GM12878 (cell line): ENCODE measurements at regions not wholly inside any gene's neighbourhood (a gene's known extent, or its start where the extent isn't known, plus 50 kb on each side); places are given as distances from the start of the nearest gene placed in this dataset.

ENCODE experiments used
- ATAC-seq: fragments of 200-7000 bp; cut with Tn5 transposase; 3 replicates; pipeline ENCODE4 v1.9.1; 2020; ENCODE audit warnings: mild to moderate bottlenecking, moderate library complexity
- BruUV-seq: library from RNA; stranded (reverse); fragments of 400-500 nt; replicated peaks from 2 replicates; lab custom pipeline; 2021; lab: Mats Ljungman, UMichigan
- CTCF ChIA-PET: fragments of 300-600 bp; sonication (Branson Sonifier 250); formaldehyde crosslinking; extraction: SDS; loops from one replicate; lab custom pipeline; 2021; ENCODE audit warnings: inconsistent platforms; lab: Yijun Ruan, JAX
- POLR2A ChIA-PET: fragments of 350-600 bp; formaldehyde crosslinking; extraction: SDS; loops from one replicate; lab custom pipeline; 2021; ENCODE audit warnings: inconsistent platforms; lab: Charles Lee
- RAD21 ChIA-PET: fragments of 300-600 bp; sonication (Branson Sonifier 250); formaldehyde crosslinking; loops from one replicate; lab custom pipeline; 2023; ENCODE audit warnings: antibody characterized with exemption; ENCODE audit not compliant: unreplicated experiment; lab: Charles Lee
- SMC1A ChIA-PET: fragments of 300-600 bp; sonication (Branson Sonifier 250); formaldehyde crosslinking; loops from one replicate; lab custom pipeline; 2023; ENCODE audit not compliant: unreplicated experiment, uncharacterized antibody; lab: Charles Lee
- DNase-seq: peaks from one replicate; pipeline ENCODE4 v3.0.0-alpha.2; 2011; ENCODE audit warnings: low read depth, low spot score
- FAIRE-seq: peaks from 3 replicates; lab custom pipeline; 2011; peaks lifted over from hg19 to GRCh38; lab: Jason Lieb, UNC
- H2AFZ ChIP-seq: 2 replicates; pipeline ENCODE4 v1.6.0; 2011; ENCODE audit warnings: low read depth, low read length, control low read depth; ENCODE audit not compliant: control insufficient read depth
- H3K27ac ChIP-seq: 2 replicates; pipeline ENCODE4 v1.5.1; 2011; ENCODE audit warnings: control low read depth; ENCODE audit not compliant: control insufficient read depth, insufficient read depth
- H3K27me3 ChIP-seq, 2 experiments: replicated peaks in 1 of 2; 2 replicates each; pipeline versions ENCODE4 v1.6.0 to v1.6.1; 2011; ENCODE audit warnings: low read length in 1 of 2; ENCODE audit not compliant: control insufficient read depth in 2 of 2, insufficient read depth in 2 of 2
- H3K36me3 ChIP-seq, 2 experiments: 2 replicates each; pipeline ENCODE4 v1.5.1; 2011; ENCODE audit warnings: low read length in 1 of 2; ENCODE audit not compliant: control insufficient read depth in 2 of 2, insufficient read depth in 2 of 2
- H3K4me1 ChIP-seq: 2 replicates; pipeline ENCODE4 v1.6.1; 2011; ENCODE audit warnings: mild to moderate bottlenecking, low read length, moderate library complexity, mixed read lengths; ENCODE audit not compliant: control insufficient read depth, insufficient read depth
- H3K4me2 ChIP-seq: 2 replicates; pipeline ENCODE4 v1.6.0; 2011; ENCODE audit warnings: control low read depth; ENCODE audit not compliant: control insufficient read depth, insufficient read depth
- H3K4me3 ChIP-seq: fragments of 200-600 bp; sonication (generic); 2 replicates; pipeline ENCODE4 v1.5.1; 2016
- H3K79me2 ChIP-seq: 2 replicates; pipeline ENCODE4 v1.6.0; 2011; ENCODE audit warnings: low read length; ENCODE audit not compliant: control insufficient read depth, insufficient read depth
- H3K9ac ChIP-seq: 2 replicates; pipeline ENCODE4 v1.8.0; 2011; ENCODE audit warnings: low read length, control low read depth, mixed read lengths; ENCODE audit not compliant: control insufficient read depth, insufficient read depth
- H3K9me3 ChIP-seq: replicated peaks from 3 replicates; pipeline ENCODE4 v1.5.1; 2011; ENCODE audit warnings: mild to moderate bottlenecking, low read length; ENCODE audit not compliant: control insufficient read depth, insufficient read depth
- H4K20me1 ChIP-seq: 2 replicates; pipeline ENCODE4 v1.6.0; 2011; ENCODE audit not compliant: control insufficient read depth, insufficient read depth
- ASH2L ChIP-seq: fragments of 300-600, 200-600 bp; sonication (generic); IDR thresholded peaks from 2 replicates; pipeline ENCODE4 v1.6.1; 2017; ENCODE audit warnings: low read depth, mild to moderate bottlenecking, borderline replicate concordance
- CREB1 ChIP-seq: IDR thresholded peaks from 2 replicates; pipeline ENCODE4 v1.6.1; 2012; ENCODE audit warnings: low read depth, mild to moderate bottlenecking, inconsistent platforms
- MEF2A ChIP-seq: IDR thresholded peaks from 2 replicates; pipeline ENCODE4 v1.6.1; 2011; ENCODE audit warnings: low read depth, mild to moderate bottlenecking, low read length, moderate library complexity; ENCODE audit not compliant: insufficient read depth
- MTA2 ChIP-seq: fragments of 450-650 bp; IDR thresholded peaks from 2 replicates; pipeline ENCODE4 v1.6.1; 2016; ENCODE audit warnings: low read depth, mild to moderate bottlenecking, moderate library complexity
- RBBP5 ChIP-seq: fragments of 200-600 bp; sonication (generic); conservative IDR thresholded peaks from 2 replicates; pipeline ENCODE4 v1.6.1; 2016
- RCOR1 ChIP-seq: conservative IDR thresholded peaks from 2 replicates; pipeline ENCODE4 v1.6.1; 2012; ENCODE audit warnings: low read depth, low read length, improper control_type of control experiment
- SRF ChIP-seq, 2 experiments: IDR thresholded peaks; 2 replicates each; pipeline ENCODE4 v1.6.1; 2011; ENCODE audit warnings: low read depth in 2 of 2, low read length in 2 of 2, mild to moderate bottlenecking in 1 of 2, moderate library complexity in 1 of 2
- TAF1 ChIP-seq: IDR thresholded peaks from 2 replicates; pipeline ENCODE4 v1.6.1; 2011; ENCODE audit warnings: mild to moderate bottlenecking, low read depth, low read length, borderline replicate concordance
- TCF3 ChIP-seq: IDR thresholded peaks from 2 replicates; pipeline ENCODE4 v1.6.1; 2012; ENCODE audit warnings: low read depth, mild to moderate bottlenecking, low read length, borderline replicate concordance; ENCODE audit not compliant: insufficient read depth
- ZZZ3 ChIP-seq: IDR thresholded peaks from 2 replicates; pipeline ENCODE4 v1.6.1; 2011; ENCODE audit warnings: low read depth; ENCODE audit not compliant: control insufficient read depth, insufficient read length
- WGBS: methylation state at CpG from one replicate; pipeline ENCODE4 v1.1.6; 2016; ENCODE audit warnings: low lambda C conversion rate; ENCODE audit not compliant: insufficient replicate concordance, insufficient coverage; ENCODE audit errors: missing lambda C conversion rate; 5-methylcytosine and 5-hydroxymethylcytosine counted together
- in situ Hi-C: fragments of 300-500 bp; cut with MboI; formaldehyde crosslinking; loops from 9 replicates; pipeline ENCODE4 v1.14.3; 2018; ENCODE audit warnings: mixed read lengths
- intact Hi-C: fragments of 100-400 bp; cut with micrococcal nuclease; formaldehyde crosslinking; loops from one replicate; pipeline ENCODE4 v1.14.2; 2022; ENCODE audit not compliant: unreplicated experiment
- TF ChIP-seq, protein P1 (sequence below): fragments of 450-650 bp; IDR thresholded peaks from 2 replicates; pipeline ENCODE4 v1.6.1; 2017; ENCODE audit warnings: mild to moderate bottlenecking, low read depth, inconsistent platforms; ENCODE audit not compliant: poor library complexity, severe bottlenecking
- TF ChIP-seq, protein P2 (sequence below): fragments of 450-650 bp; IDR thresholded peaks from 2 replicates; pipeline ENCODE4 v1.6.1; 2017; ENCODE audit warnings: mild to moderate bottlenecking
- TF ChIP-seq, protein P3 (sequence below): fragments of 450-650 bp; IDR thresholded peaks from 2 replicates; pipeline ENCODE4 v1.6.1; 2018; ENCODE audit warnings: mild to moderate bottlenecking, low read depth, moderate library complexity; ENCODE audit not compliant: partially characterized antibody
- TF ChIP-seq, protein P4 (sequence below): IDR thresholded peaks from 2 replicates; pipeline ENCODE4 v1.6.1; 2011; ENCODE audit warnings: borderline replicate concordance, low read depth, mild to moderate bottlenecking, moderate library complexity, low read length; ENCODE audit not compliant: insufficient read depth, poor library complexity, severe bottlenecking

DNA sequence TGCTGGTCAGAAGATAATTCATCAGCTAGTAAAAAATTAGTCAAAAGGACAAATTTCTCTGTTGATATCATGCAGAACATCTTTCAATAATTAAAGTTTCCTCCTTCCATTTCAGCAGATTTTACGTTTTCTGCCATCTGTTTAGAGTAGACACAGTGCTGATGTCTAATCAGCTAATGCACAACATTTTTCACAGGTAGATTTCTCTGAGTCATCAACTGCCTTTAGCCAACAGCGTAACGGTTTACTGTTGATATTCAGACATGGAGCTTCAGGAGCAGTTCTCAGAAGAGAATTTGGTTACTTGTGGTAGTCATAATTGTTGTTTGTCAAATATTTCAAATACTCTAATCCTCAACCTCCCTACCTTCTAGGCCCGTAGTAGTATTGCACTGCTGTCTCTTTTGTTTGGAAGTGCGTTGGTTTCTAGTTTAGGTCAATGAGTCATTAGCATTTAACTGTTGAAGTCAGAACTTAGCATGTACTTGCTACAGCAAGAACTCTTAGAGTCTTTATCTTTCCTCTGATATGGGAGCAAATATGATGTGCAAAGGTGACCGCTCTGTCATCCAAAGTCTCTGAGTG lies 86.8 kb upstream of the TFPI start:
- WGBS = 19% methylated on average over 6 of the region's 6 CpGs
- TF ChIP-seq CREB1 (no peak), RCOR1 (no peak), TAF1 (no peak), SRF (IDR thresholded peaks at IDR 0.05; ENCODE audit: low read depth in 2 of 2, low read length in 2 of 2) (no peak), RBBP5 (no peak), MTA2 (no peak), ZZZ3 (no peak), ASH2L (no peak), TCF3 (no peak), MEF2A (no peak)
- TF ChIP-seq, protein P1, sequence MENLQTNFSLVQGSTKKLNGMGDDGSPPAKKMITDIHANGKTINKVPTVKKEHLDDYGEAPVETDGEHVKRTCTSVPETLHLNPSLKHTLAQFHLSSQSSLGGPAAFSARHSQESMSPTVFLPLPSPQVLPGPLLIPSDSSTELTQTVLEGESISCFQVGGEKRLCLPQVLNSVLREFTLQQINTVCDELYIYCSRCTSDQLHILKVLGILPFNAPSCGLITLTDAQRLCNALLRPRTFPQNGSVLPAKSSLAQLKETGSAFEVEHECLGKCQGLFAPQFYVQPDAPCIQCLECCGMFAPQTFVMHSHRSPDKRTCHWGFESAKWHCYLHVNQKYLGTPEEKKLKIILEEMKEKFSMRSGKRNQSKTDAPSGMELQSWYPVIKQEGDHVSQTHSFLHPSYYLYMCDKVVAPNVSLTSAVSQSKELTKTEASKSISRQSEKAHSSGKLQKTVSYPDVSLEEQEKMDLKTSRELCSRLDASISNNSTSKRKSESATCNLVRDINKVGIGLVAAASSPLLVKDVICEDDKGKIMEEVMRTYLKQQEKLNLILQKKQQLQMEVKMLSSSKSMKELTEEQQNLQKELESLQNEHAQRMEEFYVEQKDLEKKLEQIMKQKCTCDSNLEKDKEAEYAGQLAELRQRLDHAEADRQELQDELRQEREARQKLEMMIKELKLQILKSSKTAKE = no peak
- TF ChIP-seq, protein P2, sequence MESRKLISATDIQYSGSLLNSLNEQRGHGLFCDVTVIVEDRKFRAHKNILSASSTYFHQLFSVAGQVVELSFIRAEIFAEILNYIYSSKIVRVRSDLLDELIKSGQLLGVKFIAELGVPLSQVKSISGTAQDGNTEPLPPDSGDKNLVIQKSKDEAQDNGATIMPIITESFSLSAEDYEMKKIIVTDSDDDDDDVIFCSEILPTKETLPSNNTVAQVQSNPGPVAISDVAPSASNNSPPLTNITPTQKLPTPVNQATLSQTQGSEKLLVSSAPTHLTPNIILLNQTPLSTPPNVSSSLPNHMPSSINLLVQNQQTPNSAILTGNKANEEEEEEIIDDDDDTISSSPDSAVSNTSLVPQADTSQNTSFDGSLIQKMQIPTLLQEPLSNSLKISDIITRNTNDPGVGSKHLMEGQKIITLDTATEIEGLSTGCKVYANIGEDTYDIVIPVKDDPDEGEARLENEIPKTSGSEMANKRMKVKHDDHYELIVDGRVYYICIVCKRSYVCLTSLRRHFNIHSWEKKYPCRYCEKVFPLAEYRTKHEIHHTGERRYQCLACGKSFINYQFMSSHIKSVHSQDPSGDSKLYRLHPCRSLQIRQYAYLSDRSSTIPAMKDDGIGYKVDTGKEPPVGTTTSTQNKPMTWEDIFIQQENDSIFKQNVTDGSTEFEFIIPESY = no peak
- TF ChIP-seq, protein P3, sequence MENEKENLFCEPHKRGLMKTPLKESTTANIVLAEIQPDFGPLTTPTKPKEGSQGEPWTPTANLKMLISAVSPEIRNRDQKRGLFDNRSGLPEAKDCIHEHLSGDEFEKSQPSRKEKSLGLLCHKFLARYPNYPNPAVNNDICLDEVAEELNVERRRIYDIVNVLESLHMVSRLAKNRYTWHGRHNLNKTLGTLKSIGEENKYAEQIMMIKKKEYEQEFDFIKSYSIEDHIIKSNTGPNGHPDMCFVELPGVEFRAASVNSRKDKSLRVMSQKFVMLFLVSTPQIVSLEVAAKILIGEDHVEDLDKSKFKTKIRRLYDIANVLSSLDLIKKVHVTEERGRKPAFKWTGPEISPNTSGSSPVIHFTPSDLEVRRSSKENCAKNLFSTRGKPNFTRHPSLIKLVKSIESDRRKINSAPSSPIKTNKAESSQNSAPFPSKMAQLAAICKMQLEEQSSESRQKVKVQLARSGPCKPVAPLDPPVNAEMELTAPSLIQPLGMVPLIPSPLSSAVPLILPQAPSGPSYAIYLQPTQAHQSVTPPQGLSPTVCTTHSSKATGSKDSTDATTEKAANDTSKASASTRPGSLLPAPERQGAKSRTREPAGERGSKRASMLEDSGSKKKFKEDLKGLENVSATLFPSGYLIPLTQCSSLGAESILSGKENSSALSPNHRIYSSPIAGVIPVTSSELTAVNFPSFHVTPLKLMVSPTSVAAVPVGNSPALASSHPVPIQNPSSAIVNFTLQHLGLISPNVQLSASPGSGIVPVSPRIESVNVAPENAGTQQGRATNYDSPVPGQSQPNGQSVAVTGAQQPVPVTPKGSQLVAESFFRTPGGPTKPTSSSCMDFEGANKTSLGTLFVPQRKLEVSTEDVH = no peak
- TF ChIP-seq, protein P4, sequence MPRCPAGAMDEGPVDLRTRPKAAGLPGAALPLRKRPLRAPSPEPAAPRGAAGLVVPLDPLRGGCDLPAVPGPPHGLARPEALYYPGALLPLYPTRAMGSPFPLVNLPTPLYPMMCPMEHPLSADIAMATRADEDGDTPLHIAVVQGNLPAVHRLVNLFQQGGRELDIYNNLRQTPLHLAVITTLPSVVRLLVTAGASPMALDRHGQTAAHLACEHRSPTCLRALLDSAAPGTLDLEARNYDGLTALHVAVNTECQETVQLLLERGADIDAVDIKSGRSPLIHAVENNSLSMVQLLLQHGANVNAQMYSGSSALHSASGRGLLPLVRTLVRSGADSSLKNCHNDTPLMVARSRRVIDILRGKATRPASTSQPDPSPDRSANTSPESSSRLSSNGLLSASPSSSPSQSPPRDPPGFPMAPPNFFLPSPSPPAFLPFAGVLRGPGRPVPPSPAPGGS = no peak
- no TSS peak for BruUV-seq

More for the DNA sequence above, 86.8 kb upstream of the TFPI start:
- ChIA-PET POLR2A (no interaction called here), RAD21 (no interaction called here), SMC1A (interaction anchor here (0.6 kb wide), 1 partner anchor 1916 kb away, joined by 4 read pairs; no protein-coding TSS in a partner anchor), CTCF (no interaction called here)
- Histone ChIP-seq H3K9me3 (no peaks in the 10 kb centered on the region), H3K27ac (no peak overlapping the region), H3K4me1 (no peaks in the 10 kb centered on the region), H3K27me3 (no peaks in the 10 kb centered on the region), H3K9ac (no peak overlapping the region), H2AFZ (no peak overlapping the region), H3K36me3 (no peaks in the 10 kb centered on the region), H3K4me2 (no peak overlapping the region), H3K79me2 (no peaks in the 10 kb centered on the region), H4K20me1 (no peaks in the 10 kb centered on the region), H3K4me3 (no peak overlapping the region)
- intact Hi-C loops (no loop called here), in situ Hi-C loops (no loop called here)
- ATAC-seq (no peak), DNase-seq (no peak), FAIRE-seq (no peak)
